HG03095 (cell line): ENCODE measurements at regions not wholly inside any gene's neighbourhood (a gene's known extent, or its start where the extent isn't known, plus 50 kb on each side); places are given as distances from the start of the nearest gene placed in this dataset.

Source experiments
- ATAC-seq: cut with Tn5 transposase; IDR thresholded peaks from one replicate; pipeline ENCODE4 v1.9.1; 2021; ENCODE audit warnings: moderate library complexity; ENCODE audit not compliant: unreplicated experiment

DNA sequence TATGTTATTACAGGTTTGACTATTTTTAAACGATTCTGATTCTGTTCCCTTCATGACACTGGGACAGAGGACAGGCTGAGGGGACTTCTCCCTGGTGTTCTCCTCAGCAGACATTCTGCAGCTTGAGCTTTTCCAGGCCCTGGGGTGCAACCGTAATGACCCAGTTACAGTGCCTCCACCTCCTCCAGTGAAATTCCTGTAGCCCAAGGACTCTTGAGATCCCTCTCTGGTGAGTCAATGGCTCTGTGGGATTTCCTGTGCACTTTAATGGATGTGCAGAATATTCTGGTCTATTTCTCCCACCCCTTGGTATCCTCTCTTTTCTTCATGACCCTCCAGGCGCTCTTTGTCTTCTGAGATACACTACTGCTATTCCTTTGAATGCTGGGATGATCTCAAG is 319.3 kb downstream of the INHBA start:
- ATAC-seq: no peak

DNA sequence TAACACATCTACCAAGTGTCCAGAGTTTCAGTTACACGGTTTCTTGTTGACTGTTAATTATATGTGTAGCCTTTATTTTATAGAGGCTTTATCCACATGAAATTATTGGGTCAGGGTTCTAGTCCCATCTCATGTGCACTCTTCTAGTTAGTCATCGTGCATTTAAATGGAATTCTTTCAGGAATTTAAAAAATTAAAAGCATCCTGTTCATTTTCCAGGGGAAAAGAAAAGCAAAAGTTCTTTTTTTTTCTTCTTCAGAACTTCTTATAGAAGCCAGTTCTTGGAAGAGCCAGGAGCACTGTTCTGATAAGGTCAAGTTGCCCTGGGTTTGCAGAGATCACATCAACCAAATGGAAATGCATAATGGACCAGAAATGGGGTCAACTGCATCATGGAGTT is 324.7 kb downstream of the INHBA start:
- ATAC-seq: no peak

DNA sequence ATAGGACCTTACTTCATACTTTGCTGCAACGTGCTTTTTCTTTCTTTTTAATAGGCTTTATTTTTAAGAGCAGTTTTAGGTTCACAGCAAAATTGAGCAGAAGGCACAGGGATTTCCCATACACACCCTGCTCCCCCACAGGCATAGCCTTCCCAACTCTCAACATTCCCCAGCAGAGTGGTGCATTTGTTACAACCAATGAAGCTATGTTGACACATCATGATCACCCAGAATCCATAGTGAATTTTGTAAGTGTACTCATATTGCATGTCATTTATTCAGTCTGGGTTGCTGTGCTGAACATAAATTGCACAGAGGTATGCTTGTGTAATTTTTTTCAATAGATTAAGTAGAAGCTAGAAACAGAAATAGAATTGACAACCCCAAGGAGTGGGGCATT is 327.3 kb downstream of the INHBA start:
- no peak for ATAC-seq

DNA sequence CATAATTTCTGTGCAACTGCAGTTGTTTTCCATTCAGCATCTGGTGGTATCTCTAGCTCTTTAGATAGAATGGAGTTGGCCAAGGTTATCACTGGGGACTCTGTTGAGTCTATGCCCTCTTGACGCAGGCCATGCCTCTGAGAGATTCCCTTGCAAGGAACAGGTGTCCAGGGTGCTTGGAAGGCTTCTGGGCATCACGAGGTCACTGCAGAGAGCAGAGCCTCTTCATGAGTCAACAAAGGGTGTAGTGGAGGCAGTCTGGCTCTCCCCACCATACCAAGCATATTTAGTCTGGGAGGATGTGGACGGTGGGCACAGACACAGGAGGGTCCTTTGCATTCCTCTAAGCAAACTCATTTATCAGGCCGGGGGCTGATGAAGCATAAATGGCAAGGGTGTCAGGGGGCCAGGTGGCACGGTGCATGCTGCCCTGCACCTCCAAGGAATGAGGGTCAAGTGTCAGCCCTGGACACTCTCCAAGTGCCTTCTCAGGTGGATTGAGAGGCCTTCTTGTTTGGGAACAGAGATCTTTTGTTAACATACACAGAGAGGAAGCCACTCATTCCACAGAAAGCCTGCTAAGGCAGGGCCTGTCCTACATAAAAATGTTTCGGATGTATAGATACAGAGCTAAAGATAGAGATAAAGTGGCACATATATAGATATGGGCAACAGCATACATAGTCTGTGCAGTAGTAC is 328.6 kb downstream of the INHBA start:
- no peak for ATAC-seq

DNA sequence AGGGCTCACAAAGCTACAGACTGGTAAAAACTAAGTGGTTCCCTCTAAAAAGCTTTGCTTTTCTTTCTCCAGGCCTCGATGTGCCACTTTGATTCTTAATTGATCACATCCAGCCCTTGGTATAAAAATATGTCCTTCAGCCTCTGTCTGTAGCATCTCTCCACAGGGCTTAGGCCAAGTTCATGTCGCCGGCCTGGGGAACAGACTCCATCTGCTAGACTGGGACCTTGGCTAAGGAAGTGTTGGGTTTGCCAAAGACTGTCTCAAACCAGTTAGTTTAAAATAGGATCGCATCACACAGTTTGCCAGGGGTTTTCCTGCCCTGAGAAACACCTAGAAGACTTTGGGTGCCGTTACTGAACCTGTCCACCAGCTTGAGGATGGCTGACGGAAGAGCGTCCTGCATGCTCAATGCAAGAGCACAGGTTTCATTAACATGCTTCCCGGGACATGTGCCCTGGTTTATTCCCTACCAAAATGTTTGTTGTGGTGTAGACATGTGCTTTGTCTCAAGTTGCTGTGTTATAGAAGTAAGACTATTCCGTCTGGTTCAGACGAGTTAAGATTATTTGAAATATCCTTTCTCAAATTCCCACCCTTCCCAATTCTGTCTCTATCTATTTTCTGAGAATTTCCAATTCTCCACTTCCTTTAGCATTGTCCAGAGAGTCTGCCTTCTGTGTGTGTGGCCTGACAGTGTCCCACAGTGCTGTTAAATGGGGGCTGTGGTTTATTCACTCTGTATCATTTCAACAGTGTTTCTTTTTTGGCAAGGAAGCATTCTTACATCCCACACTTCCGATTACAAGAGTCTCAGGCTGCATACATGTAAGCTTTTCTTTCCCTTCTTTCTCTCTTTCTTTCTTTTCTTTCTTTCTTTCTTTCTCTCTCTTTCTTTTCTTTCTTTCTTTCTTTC is 334.7 kb downstream of the INHBA start:
- no peak for ATAC-seq

DNA sequence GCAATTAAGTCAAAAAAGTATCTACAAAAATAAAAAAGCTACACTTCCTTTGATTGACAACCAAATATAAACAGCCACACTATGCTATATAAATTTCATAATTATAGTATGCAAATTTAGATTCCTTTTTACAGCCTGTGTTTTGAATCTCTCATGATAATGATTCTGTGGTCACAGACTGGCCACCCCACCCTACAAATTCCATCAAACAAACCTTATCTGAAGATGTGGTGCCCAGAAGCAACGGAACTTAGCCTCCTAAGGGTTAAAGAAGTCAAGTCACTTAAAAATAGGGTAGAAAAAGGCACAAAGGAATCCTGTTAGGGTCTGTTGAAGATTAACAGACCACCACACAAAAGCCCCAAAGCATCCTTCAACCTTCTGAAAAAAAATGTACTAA is 351.8 kb downstream of the INHBA start:
- no peak for ATAC-seq

DNA sequence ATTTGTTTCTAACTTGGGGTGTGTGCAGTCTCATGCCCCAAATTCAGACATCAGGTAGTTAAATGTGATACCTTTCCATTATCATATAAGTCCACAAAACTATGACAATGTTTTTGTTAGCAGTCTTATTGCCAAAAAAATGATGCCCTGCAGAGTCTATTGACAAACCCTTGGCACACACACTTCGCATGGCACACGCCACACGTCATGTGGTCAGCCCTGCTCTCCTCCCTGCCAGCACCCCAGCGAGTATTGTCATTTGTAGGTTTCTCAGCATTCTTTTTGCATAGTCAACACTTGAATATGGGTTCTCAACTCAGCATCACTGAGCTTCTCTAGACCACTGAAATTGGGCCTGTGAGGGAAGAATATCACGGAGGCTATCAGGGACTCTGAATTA is 356.0 kb downstream of the INHBA start:
- no peak for ATAC-seq

DNA sequence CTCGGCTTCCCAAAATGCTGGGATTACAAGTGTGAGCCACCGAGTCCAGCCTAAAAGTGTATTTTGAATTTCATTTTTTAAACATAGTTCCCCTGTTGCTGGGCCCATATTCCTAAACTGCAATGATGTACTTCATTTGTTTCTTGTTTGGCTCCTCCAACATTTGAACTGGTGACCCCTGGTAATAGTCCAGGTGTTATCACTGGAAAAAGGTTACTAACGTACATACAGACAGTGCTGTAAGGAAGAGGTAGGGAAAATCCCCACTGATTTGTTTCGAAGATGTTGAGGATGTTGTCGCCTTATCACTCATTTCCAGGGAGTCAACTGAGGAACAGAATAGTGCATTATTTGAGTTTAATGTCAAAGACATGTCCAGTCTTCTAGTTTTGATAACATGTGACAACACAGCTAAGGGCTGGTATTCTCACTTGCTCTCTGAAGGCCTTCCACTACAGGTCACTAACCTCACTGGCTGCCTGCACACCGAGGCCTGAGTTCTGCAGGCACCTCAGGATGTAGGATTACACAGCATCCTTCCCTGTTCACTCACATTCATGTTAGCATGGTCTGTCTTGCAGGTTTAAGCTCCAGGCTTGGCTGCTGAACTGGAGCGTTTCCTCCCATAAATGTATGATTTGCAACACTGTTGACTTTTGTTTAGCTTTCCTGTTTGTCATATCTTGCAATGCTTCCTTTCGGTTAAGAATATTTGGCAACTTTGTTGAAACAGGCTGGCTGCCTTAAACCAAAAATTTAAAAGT is 362.8 kb downstream of the INHBA start:
- no peak for ATAC-seq

DNA sequence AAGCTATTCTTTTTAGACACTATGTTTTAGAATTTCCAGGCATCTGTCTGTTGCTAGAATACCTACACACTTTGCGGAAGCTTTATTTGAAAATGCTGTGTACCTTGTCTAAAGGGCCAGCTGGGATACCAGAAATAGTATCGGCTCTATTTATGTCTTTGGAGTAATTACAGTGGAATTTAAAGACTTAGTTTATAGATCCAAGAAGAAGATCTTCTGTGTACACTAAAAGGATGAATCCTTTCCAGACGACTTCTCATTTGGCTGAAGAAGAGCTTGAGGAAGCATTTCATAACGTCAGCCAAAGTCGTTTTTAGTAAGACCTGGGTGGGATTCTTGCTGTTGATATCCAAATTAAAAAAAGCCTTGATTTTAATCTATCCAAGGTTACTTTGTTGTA is 365.9 kb downstream of the INHBA start:
- no peak for ATAC-seq

DNA sequence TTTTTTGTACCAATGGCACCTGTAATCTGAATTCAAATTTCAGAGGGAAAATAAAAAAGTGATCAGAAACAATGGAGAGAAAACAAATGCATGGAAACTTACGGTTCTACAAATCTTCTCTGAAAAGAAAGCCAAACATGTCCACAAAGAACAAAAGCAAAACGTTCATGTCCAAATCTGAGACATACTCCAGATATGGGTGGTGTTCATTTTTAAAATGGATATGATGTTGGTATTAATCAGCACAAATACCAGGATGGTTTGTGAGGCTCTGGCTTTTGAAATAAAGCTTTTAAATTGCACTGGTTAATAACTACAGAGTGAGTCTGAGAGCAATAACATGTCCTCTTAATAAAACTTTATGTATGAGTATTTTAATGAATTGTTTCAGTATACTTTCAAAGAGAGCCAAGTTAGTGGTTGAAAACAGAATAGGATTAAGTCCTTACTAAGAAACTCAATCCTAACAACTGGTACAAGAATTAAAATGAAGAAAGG is 366.4 kb downstream of the INHBA start:
- ATAC-seq: no peak

DNA sequence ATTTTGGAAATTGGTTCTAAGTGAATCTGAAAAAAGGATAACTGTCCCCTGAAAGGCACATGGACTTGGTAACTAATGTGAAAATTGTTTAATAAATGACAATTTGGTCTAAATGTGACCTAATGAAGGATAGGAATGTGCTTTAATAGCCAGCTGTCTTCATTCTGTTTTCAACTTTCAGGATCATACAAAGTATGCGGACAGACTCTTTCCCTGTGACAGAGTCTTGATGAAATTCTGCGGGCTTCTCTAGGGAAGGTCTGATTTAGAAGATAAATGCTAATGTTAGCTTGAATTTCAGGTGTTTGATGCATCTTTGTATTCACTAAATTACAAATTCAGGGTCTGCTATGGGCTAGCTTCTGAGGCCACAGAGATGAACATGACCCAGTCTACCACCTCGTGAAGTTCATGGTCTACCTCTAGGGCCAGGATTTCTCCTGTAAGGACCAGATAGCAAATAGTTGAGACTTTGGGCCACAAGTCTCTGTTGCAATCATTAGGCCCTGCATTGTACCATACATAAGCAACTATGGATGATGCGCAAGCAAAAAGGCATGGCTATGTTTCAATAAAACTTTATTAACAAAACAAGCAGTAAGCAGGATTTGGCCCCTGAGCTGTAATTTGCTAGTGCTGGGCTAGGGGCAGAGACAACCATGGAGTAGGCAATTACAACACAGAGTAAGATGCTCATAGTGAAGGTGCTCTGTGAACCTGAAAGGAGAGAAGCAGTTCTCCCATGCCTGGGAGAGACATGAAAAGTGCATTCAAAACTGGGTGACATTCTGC is 368.6 kb downstream of the INHBA start:
- ATAC-seq: no peak

DNA sequence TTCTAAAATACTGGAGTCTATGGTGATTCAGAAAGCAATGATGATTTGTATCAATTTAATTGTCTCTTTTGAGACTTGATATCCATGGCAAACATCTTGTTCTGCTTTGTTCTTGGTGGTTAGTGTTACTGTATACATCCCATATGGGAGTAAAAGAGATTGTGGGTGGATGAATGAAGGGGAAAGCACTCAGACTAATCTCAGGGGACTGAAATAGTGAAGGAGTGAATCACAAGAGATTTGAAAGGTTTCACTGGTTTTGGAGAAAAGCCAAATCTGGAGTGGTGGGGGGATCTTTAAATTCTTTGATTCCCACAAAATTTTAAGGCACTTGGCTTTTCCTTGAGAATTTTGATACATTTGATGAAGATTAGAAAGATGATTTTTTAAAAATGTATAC is 369.4 kb downstream of the INHBA start:
- ATAC-seq: no peak

DNA sequence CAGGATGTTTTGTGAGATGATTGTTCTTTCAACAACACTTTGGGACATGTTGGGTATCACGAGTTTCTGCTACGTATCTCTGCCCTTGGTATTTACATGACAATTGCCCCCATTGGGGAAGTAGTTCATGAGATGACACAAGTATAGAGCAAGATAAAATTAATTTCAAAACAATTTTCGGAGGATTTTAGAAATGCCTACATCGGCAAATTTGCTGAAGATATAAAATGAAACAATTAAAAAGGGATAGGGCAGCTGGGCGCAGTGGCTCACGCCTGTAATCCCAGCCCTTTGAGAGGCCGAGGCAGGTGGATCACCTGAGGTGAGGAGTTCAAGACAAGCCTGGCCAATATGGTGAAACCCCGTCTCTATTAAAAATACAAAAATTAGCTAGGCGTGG is 371.7 kb downstream of the INHBA start:
- no peak for ATAC-seq

DNA sequence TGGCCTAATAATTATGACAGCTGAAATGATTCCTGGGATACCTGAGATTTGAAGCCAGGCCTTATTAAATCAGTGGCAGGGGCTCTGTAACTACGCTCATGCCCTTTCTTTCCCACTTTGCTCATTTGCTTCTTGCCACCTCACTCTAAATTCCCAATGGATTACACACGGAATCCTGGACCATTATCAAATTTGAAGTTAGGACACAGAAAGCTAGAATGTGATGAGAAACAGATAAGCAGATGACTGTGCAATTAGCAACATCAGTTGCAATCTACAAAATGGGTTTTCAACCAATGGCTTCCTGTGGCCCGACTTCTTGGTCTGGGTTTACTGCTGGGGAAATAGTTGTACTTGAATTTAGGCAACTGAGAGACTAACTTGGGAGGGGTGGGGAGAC is 374.3 kb downstream of the INHBA start:
- no peak for ATAC-seq

DNA sequence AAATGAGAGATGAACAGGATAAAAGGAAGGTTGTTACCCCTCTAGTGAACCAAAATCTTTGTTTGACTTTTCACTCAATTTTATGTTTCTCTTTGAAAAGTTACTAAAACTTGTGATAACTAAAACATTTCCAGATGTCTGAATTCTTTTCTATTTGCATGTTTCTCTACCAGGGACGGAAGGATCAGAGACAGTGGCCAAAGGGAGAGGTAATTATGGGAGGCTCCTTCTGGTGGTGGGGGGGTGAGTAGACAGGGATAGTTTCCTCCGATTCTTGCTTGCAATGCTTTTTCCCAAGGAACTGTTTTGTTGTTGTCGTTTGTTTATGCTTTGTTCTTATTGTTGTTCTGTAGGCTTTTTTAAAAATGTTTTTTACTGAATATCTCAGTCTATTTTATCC is 374.8 kb downstream of the INHBA start:
- no peak for ATAC-seq

DNA sequence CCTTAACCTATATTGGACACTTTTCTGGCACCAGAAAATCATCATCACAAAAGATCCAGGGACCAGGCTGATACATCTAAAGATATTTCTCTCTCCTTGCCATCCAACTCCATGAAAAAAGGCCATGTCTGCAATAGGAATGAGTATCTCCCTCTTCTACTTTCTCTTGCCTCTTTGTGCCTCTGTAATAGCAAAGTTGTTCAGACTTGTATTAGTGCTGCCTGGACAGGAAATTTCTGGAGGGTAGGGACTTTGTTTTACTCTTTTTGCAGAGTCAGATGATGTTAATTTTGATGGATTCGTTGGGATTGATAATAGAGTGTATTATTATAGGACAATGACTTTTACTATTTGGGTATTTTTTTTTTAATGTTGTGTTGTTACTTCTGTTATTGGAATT is 376.3 kb downstream of the INHBA start:
- no peak for ATAC-seq

DNA sequence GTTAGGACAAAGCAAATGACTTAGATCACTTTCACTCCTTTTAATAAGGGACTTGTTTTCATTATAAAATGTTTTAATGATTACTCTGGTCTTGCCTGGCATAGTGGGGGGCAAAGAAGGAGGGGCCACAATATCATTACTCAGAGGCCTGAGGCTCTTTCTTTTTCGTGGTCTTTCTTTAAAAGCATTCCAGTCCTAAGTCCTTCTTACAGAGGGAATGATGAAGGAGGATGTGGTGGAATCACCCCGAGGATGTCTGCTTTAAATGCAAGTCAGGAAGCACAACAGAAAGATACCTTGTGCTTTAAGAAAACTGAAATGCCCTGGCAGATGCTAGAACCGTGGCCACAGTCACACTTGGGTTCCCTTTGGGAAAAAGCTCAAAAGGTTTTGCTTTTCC is 379.1 kb downstream of the INHBA start:
- no peak for ATAC-seq

DNA sequence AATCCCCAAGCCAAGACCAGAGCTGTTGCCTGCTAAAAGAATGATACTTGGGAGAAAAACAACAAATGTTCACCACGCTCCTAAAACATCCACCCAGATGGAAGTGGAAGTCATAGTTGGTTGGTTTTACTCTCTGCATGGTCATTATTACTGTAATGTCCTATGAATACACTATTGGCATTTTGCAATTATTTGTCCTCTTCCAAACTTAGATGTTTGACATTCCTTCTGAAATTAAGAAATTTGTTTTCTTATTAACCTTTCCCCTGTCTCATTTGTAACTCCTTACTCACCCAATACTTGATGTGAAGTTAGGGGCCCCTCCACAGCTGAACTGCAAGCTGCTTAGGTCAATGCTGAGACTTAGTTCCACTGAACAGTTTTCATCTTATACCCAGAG is 383.3 kb downstream of the INHBA start:
- ATAC-seq: no peak

DNA sequence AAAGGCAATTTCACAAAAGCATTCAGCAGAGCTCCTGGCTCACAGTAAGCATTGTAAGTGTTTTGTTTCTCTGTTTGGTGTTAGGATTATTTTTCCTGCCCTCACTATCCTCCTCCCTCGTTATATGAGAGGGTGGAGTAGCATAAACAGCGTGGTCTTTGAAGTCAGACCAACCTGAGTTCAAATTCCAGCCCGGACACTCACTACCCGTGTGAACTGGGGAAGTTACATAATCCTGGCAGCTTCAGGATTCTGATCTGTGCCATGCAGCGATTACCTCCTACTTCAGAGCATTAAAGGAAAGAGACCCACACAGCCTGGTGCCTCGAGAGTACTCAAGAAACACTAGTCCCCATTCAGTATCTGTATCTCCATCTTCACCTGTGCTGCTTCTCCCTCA is 386.5 kb downstream of the INHBA start:
- no peak for ATAC-seq

DNA sequence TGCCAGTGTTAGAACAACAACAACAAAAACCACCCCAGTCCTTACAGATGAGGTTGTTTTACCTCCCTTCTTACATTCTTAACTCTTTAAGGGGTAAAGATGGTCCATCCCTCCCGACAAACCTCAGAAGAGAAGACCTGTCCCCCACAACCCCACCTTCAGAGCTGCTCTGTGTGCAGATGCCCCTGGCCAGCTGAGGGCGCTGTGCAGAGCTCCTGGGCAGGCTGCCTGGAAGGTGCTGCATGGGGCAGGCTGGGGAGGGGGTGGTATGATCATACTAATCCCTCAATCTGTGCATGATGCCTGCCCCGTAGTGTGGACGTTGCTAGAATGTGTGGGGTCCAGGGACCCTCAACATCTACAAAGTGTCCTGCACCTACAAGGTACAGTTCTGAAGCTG is 387.1 kb downstream of the INHBA start:
- ATAC-seq: no peak

DNA sequence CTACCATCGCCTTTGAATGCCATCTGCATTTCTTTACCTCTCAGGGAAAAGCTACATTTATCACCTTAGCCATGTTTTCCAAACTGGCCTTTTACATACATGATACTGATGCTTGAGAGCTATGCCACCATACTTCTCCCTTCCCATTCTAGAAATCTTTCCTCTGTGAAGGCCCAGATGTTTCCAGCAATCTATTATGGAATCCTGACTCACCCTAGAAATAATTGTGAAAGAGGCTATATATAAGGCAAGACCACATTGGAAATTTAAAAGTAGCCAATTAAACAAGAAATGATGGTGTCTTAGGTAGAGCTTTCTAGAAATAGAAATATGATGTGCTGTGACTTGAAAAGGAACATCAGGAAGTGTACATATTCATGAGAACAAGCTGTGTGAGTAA is 389.7 kb downstream of the INHBA start:
- ATAC-seq: no peak
